ENCODE measurements at regions not wholly inside any gene's neighbourhood (a gene's known extent, or its start where the extent isn't known, plus 50 kb on each side); places are given as distances from the start of the nearest gene placed in this dataset.

- no peak for DNase-seq (ENCODE audit: low read depth in 3 of 3)
Observed at GRCh38 chr2:12284037-12284436, 432.7 kb upstream of the TRIB2 start.

- DNase-seq (ENCODE audit: low read depth in 3 of 3) = no peak
Observed at GRCh38 chr2:12284487-12284886, 432.2 kb upstream of the TRIB2 start.

- no peak for DNase-seq (ENCODE audit: low read depth in 3 of 3)
Observed at GRCh38 chr2:12286347-12286746, 430.4 kb upstream of the TRIB2 start.

GRCh38 chr2:12287220-12287751, 429.4 kb upstream of the TRIB2 start:
- no peak for DNase-seq (ENCODE audit: low read depth in 3 of 3)

GRCh38 chr2:12288048-12288447, 428.7 kb upstream of the TRIB2 start:
- DNase-seq (ENCODE audit: low read depth in 3 of 3) = no peak

GRCh38 chr2:12289120-12289802, 427.5 kb upstream of the TRIB2 start:
- DNase-seq (ENCODE audit: low read depth in 3 of 3) = no peak

GRCh38 chr2:12291303-12291702, 425.4 kb upstream of the TRIB2 start:
- no peak for DNase-seq (ENCODE audit: low read depth in 3 of 3)

GRCh38 chr2:12293874-12294273, 422.9 kb upstream of the TRIB2 start:
- no peak for DNase-seq (ENCODE audit: low read depth in 3 of 3)

GRCh38 chr2:12295856-12296519, 420.7 kb upstream of the TRIB2 start:
- DNase-seq (ENCODE audit: low read depth in 3 of 3) = no peak

- DNase-seq (ENCODE audit: low read depth in 3 of 3) = no peak
Observed at GRCh38 chr2:12296915-12297314, 419.8 kb upstream of the TRIB2 start.

- no peak for DNase-seq (ENCODE audit: low read depth in 3 of 3)
Observed at GRCh38 chr2:12298352-12298751, 418.4 kb upstream of the TRIB2 start.

GRCh38 chr2:12299431-12299830, 417.3 kb upstream of the TRIB2 start:
- DNase-seq (ENCODE audit: low read depth in 3 of 3) = no peak

GRCh38 chr2:12300019-12300602, 416.6 kb upstream of the TRIB2 start:
- no peak for DNase-seq (ENCODE audit: low read depth in 3 of 3)

GRCh38 chr2:12300927-12301326, 415.8 kb upstream of the TRIB2 start:
- DNase-seq (ENCODE audit: low read depth in 3 of 3) = no peak

GRCh38 chr2:12302140-12302539, 414.6 kb upstream of the TRIB2 start:
- no peak for DNase-seq (ENCODE audit: low read depth in 3 of 3)

- DNase-seq (ENCODE audit: low read depth in 3 of 3) = no peak
Observed at GRCh38 chr2:12302691-12303090, 414.0 kb upstream of the TRIB2 start.

- no peak for DNase-seq (ENCODE audit: low read depth in 3 of 3)
Observed at GRCh38 chr2:12303181-12304030, 413.3 kb upstream of the TRIB2 start.

- DNase-seq (ENCODE audit: low read depth in 3 of 3) = no peak
Observed at GRCh38 chr2:12304564-12305171, 412.1 kb upstream of the TRIB2 start.

- no peak for DNase-seq (ENCODE audit: low read depth in 3 of 3)
Observed at GRCh38 chr2:12305931-12306330, 410.8 kb upstream of the TRIB2 start.

GRCh38 chr2:12310399-12310798, 406.3 kb upstream of the TRIB2 start:
- no peak for DNase-seq (ENCODE audit: low read depth in 3 of 3)

- no peak for DNase-seq (ENCODE audit: low read depth in 3 of 3)
Observed at GRCh38 chr2:12313445-12314126, 403.1 kb upstream of the TRIB2 start.
